ENCODE measurements at regions not wholly inside any gene's neighbourhood (a gene's known extent, or its start where the extent isn't known, plus 50 kb on each side); places are given as distances from the start of the nearest gene placed in this dataset.
"Not testable (repeated sequence)": the region's sequence is repeated elsewhere in the genome, so short reads cannot be mapped to it uniquely, and the experiment has no call there.

- DNase-seq, result no peak
- CTCF ChIA-PET, result no interaction called here
- Mint-ChIP-seq H3K36me3 (ENCODE audit: insufficient read depth, unreplicated experiment) (no peaks in the 10 kb centered on the region), H3K4me3 (ENCODE audit: low read depth, unreplicated experiment) (no peak overlapping the region), H3K4me1 (ENCODE audit: low read depth, unreplicated experiment) (no peaks in the 10 kb centered on the region), H3K27me3 (ENCODE audit: unreplicated experiment) (no peaks in the 10 kb centered on the region), H3K27ac (ENCODE audit: unreplicated experiment) (no peak overlapping the region), H3K9me3 (ENCODE audit: low read depth, unreplicated experiment) (peaks cover 12% of the 10 kb centered on the region)
- TF ChIP-seq CTCF (IDR thresholded peaks at IDR 0.05; ENCODE audit: unreplicated experiment), result no peak
- intact Hi-C loops (cut with micrococcal nuclease; ENCODE audit: unreplicated experiment), result no loop called here
- no TSS peak for BruUV-seq (replicated peaks)
These were observed 318.5 kb downstream of the RAD51AP2 start for GRCh38 chr2:17199741-17200140.

DNA sequence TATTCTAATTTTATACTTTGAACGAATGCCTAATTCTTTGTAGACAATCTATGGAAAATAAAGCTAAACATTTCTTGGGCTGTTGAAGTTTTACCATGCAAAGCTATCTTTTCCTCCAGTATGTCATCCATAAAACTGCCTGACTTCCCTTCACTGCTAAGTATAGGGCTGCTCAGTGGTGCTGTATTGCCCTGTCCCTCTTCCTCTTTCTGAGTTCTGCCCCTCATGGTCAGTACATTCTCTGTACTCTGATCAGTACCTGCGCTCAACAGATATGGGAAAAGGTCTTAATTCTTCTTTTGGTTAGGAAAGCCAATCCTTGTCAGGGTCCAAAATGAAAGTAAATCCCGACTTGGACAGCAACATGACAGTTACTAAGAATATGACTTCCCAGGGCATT, 321.9 kb downstream of the RAD51AP2 start:
- no TSS peak for BruUV-seq (replicated peaks)
- CTCF ChIA-PET, result no interaction called here
- Mint-ChIP-seq H3K4me1 (ENCODE audit: low read depth, unreplicated experiment) (no peaks in the 10 kb centered on the region), H3K27ac (ENCODE audit: unreplicated experiment) (no peak overlapping the region), H3K4me3 (ENCODE audit: low read depth, unreplicated experiment) (no peak overlapping the region), H3K27me3 (ENCODE audit: unreplicated experiment) (no peaks in the 10 kb centered on the region), H3K36me3 (ENCODE audit: insufficient read depth, unreplicated experiment) (no peaks in the 10 kb centered on the region), H3K9me3 (ENCODE audit: low read depth, unreplicated experiment) (peaks cover 11% of the 10 kb centered on the region)
- no peak for TF ChIP-seq CTCF (IDR thresholded peaks at IDR 0.05; ENCODE audit: unreplicated experiment)
- intact Hi-C loops (cut with micrococcal nuclease; ENCODE audit: unreplicated experiment), result no loop called here
- no peak for DNase-seq

GRCh38 chr2:17195016-17195415, 323.2 kb downstream of the RAD51AP2 start:
- DNase-seq, result no peak
- CTCF ChIA-PET, result no interaction called here
- H3K27me3 Mint-ChIP-seq (ENCODE audit: unreplicated experiment), result no peaks in the 10 kb centered on the region
- intact Hi-C loops (cut with micrococcal nuclease; ENCODE audit: unreplicated experiment), result no loop called here
- no peak for TF ChIP-seq CTCF (IDR thresholded peaks at IDR 0.05; ENCODE audit: unreplicated experiment)
- no TSS peak for BruUV-seq (replicated peaks)
- H3K36me3 Mint-ChIP-seq (ENCODE audit: insufficient read depth, unreplicated experiment), result no peaks in the 10 kb centered on the region
- no peak overlapping the region for H3K4me3 Mint-ChIP-seq (ENCODE audit: low read depth, unreplicated experiment)
- no peaks in the 10 kb centered on the region for H3K4me1 Mint-ChIP-seq (ENCODE audit: low read depth, unreplicated experiment)
- H3K27ac Mint-ChIP-seq (ENCODE audit: unreplicated experiment), result no peak overlapping the region
- H3K9me3 Mint-ChIP-seq (ENCODE audit: low read depth, unreplicated experiment), result peaks cover 15% of the 10 kb centered on the region

DNA sequence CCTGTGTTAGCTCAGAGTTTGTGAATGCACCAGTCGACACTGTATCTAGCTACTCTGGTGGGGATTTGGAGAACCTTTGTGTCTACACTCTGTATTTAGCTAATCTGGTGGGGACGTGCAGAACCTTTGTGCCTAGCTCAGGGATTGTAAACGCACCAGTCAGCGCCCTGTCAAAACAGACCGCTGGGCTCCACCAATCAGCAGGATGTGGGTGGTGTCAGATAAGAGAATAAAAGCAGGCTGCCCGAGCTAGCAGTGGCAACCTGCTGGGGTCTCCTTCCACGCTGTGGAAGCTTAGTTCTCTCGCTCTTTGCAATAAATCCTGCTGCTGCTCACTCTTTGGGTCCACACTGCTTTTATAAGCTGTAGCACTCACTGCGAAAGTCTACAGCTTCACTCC, 324.2 kb downstream of the RAD51AP2 start:
- intact Hi-C loops (cut with micrococcal nuclease; ENCODE audit: unreplicated experiment), result no loop called here
- Mint-ChIP-seq H3K4me1 (ENCODE audit: low read depth, unreplicated experiment) (no peaks in the 10 kb centered on the region), H3K4me3 (ENCODE audit: low read depth, unreplicated experiment) (no peak overlapping the region), H3K36me3 (ENCODE audit: insufficient read depth, unreplicated experiment) (no peaks in the 10 kb centered on the region), H3K27ac (ENCODE audit: unreplicated experiment) (no peak overlapping the region), H3K9me3 (ENCODE audit: low read depth, unreplicated experiment) (peaks cover 18% of the 10 kb centered on the region), H3K27me3 (ENCODE audit: unreplicated experiment) (no peaks in the 10 kb centered on the region)
- no peak for TF ChIP-seq CTCF (IDR thresholded peaks at IDR 0.05; ENCODE audit: unreplicated experiment)
- CTCF ChIA-PET, result no interaction called here
- BruUV-seq (replicated peaks), result no TSS peak
- no peak for DNase-seq

DNA sequence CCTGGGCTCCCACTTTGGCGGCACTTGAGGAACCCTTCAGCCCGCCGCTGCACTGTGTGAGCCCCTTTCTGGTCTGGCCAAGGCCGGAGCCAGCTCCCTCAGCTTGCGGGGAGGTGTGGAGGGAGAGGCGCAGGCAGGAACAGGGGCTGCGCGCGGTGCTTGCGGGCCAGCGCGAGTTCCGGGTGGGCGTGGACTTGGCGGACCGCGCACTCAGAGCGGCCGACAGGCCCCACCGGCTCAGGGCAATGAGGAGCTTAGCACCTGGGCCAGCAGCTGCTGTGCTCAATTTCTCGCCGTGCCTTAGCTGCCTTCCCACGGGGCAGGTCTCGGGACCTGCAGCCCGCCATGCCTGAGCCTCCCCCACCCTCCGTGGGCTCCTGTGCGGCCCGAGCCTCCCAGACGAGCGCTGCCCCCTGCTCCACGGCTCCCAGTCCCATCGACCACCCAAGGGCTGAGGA, 324.8 kb downstream of the RAD51AP2 start:
- H3K4me1 Mint-ChIP-seq (ENCODE audit: low read depth, unreplicated experiment); BruUV-seq (replicated peaks); DNase-seq; H3K36me3 Mint-ChIP-seq (ENCODE audit: insufficient read depth, unreplicated experiment); H3K27me3 Mint-ChIP-seq (ENCODE audit: unreplicated experiment); H3K27ac Mint-ChIP-seq (ENCODE audit: unreplicated experiment); CTCF ChIA-PET; intact Hi-C loops (cut with micrococcal nuclease; ENCODE audit: unreplicated experiment); H3K4me3 Mint-ChIP-seq (ENCODE audit: low read depth, unreplicated experiment): not testable (repeated sequence)
- peaks cover 13% of the 10 kb centered on the region for H3K9me3 Mint-ChIP-seq (ENCODE audit: low read depth, unreplicated experiment)
